NT2/D1 (cell line): ENCODE measurements at regions not wholly inside any gene's neighbourhood (a gene's known extent, or its start where the extent isn't known, plus 50 kb on each side); places are given as distances from the start of the nearest gene placed in this dataset.

ENCODE experiments used
- DNase-seq: peaks from one replicate; pipeline ENCODE4 v3.0.0-alpha.2; 2011; ENCODE audit warnings: low read depth, low spot score
- H3K27me3 ChIP-seq: 2 replicates; pipeline ENCODE4 v1.6.0; 2011; ENCODE audit warnings: mild to moderate bottlenecking; ENCODE audit not compliant: insufficient read length, insufficient read depth
- H3K36me3 ChIP-seq: 2 replicates; pipeline ENCODE4 v1.6.1; 2011; ENCODE audit warnings: mild to moderate bottlenecking, low read length, mixed read lengths; ENCODE audit not compliant: insufficient read depth, insufficient read length
- H3K4me1 ChIP-seq: 2 replicates; pipeline ENCODE4 v1.5.1; 2011; ENCODE audit not compliant: insufficient read depth, insufficient read length
- H3K4me3 ChIP-seq: 2 replicates; pipeline ENCODE4 v1.5.1; 2011; ENCODE audit warnings: low read depth; ENCODE audit not compliant: insufficient read length
- H3K9ac ChIP-seq: 2 replicates; pipeline ENCODE4 v1.6.0; 2011; ENCODE audit warnings: low read depth; ENCODE audit not compliant: insufficient read length
- H3K9me3 ChIP-seq: 2 replicates; pipeline ENCODE4 v1.5.1; 2011; ENCODE audit warnings: mild to moderate bottlenecking, low read length; ENCODE audit not compliant: insufficient read depth
- SUZ12 ChIP-seq: IDR thresholded peaks from 2 replicates; pipeline ENCODE4 v1.6.1; 2011; ENCODE audit not compliant: insufficient read length, insufficient read depth; ENCODE audit errors: extremely low read depth
- YY1 ChIP-seq: IDR thresholded peaks from 2 replicates; pipeline ENCODE4 v1.6.1; 2011; ENCODE audit not compliant: insufficient read length, insufficient read depth
- ZNF274 ChIP-seq: IDR thresholded peaks from 2 replicates; pipeline ENCODE4 v1.6.1; 2011; ENCODE audit warnings: mild to moderate bottlenecking, low read depth, low read length

DNA sequence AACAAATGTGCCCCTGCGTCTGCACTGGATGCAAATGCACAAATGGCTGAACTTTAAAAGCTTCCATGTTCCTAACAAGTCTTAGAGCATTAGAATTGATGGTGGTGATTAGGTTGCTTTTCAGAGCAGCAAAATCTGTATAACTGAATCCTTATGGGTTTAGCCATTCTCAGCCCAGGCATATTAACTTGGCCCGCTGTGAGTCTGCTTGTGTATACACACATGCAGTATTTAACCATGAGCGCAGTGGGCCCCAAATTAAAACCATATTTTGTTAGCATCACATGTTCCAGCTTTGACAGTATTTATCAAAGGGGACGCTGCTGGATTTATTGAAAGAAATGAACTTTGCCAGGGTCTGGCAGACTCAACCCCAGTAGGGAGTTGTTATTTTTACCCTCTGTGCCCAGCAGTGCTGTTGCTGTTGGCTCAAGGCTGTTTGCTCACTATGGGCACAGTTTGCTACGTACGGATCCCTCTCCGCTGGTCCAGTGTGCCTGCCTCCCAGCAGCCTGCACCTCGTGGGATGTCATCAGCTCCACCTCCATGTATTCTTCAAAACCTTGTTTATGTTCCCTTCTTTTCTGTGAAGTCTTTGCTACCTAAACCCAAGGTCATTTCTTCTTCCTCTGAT, 144.7 kb downstream of the QRSL1 start:
- Histone ChIP-seq H3K9ac (no peak overlapping the region), H3K27me3 (no peaks in the 10 kb centered on the region), H3K36me3 (no peaks in the 10 kb centered on the region), H3K4me3 (no peak overlapping the region), H3K4me1 (no peaks in the 10 kb centered on the region), H3K9me3 (peaks cover 24% of the 10 kb centered on the region)
- TF ChIP-seq YY1 (no peak), ZNF274 (no peak), SUZ12 (no peak)
- DNase-seq, result no peak

- Histone ChIP-seq H3K36me3 (no peaks in the 10 kb centered on the region), H3K9ac (no peak overlapping the region), H3K9me3 (peaks cover 18% of the 10 kb centered on the region), H3K4me3 (no peak overlapping the region), H3K27me3 (no peaks in the 10 kb centered on the region), H3K4me1 (no peaks in the 10 kb centered on the region)
- no peak for DNase-seq
- TF ChIP-seq ZNF274 (no peak), YY1 (no peak), SUZ12 (no peak)
Measured at GRCh38 chr6:106773522-106773921, 144.1 kb downstream of the QRSL1 start.

DNA sequence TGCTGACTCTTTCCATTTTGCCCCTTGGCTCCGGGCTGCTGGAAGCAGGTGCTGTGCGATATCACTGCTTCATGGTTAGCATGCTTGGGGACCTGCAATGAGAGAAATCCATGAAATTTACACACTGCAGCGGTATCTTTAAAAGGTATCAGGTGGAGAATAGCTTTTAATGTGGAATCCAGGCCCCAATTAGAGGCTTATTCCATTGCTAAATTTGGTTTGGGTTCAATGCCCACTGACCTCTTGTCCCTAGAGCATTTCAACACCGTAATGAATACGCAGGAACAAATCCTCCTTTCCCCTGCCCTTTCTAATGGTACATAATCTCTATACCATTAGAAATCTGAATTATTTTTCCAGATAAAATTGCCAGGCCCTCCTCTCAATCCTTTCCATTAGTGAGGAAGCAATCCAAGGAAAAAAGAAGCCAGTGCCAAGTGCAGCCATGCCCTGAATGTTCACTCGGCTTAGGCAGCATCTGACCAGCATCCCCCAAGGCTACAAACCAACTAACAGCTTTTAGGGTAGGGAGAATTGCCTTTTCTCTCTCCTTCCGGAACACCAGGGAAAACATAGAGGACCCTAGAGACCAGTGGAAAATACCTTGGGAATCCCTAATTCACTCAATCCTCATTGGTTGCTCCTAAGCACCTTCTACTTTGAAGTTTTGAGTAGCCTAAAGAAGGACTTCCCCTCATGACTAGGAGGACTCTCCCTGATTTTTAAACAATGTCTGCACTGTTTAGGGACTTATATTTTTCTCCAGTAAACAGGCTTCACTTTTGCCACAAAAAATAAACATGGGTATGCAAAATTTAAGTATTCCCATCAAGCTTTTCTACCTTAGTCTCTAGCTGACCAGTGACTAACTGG, 143.1 kb downstream of the QRSL1 start:
- DNase-seq, result no peak
- Histone ChIP-seq H3K27me3 (no peaks in the 10 kb centered on the region), H3K4me1 (no peaks in the 10 kb centered on the region), H3K9ac (no peak overlapping the region), H3K9me3 (peaks cover 18% of the 10 kb centered on the region), H3K4me3 (no peak overlapping the region), H3K36me3 (no peaks in the 10 kb centered on the region)
- TF ChIP-seq ZNF274, result no peak
- TF ChIP-seq SUZ12, result no peak
- no peak for TF ChIP-seq YY1

GRCh38 chr6:106771822-106772221, 142.4 kb downstream of the QRSL1 start:
- Histone ChIP-seq H3K9me3 (peaks cover 18% of the 10 kb centered on the region), H3K36me3 (no peaks in the 10 kb centered on the region), H3K4me1 (no peaks in the 10 kb centered on the region), H3K27me3 (no peaks in the 10 kb centered on the region), H3K4me3 (no peak overlapping the region), H3K9ac (no peak overlapping the region)
- no peak for DNase-seq
- TF ChIP-seq YY1, result no peak
- TF ChIP-seq ZNF274, result no peak
- no peak for TF ChIP-seq SUZ12

GRCh38 chr6:106770663-106771062, 141.3 kb downstream of the QRSL1 start:
- no peaks in the 10 kb centered on the region for H3K36me3 ChIP-seq
- no peaks in the 10 kb centered on the region for H3K27me3 ChIP-seq
- no peak for DNase-seq
- no peak overlapping the region for H3K4me3 ChIP-seq
- no peak overlapping the region for H3K9ac ChIP-seq
- H3K4me1 ChIP-seq, result no peaks in the 10 kb centered on the region
- TF ChIP-seq YY1 (no peak), SUZ12 (no peak)
- H3K9me3 ChIP-seq, result peaks cover 18% of the 10 kb centered on the region

DNA sequence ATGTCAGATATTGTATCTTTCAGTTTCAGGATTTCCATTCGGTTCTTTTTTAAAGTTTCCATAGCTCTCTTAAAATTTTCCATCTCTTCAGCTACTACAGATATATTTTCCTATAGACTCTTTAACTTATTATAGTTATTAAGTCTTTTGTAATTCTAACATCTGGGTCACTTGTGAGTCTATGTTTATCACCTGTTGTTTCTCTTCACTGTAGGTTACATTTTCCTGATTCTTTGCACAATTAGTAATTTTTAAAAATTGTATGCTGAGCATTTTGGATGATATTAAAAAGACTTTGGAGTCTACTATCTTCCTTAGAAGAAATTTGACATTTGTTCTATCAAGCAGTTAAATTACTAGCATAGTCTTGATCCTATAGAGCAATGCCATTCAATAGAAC, 140.7 kb downstream of the QRSL1 start:
- DNase-seq, result no peak
- Histone ChIP-seq H3K9ac (no peak overlapping the region), H3K27me3 (no peaks in the 10 kb centered on the region), H3K4me3 (no peak overlapping the region), H3K4me1 (no peaks in the 10 kb centered on the region), H3K9me3 (peaks cover 18% of the 10 kb centered on the region), H3K36me3 (no peaks in the 10 kb centered on the region)
- TF ChIP-seq SUZ12, result no peak
- TF ChIP-seq YY1, result no peak
- TF ChIP-seq ZNF274, result no peak

- Histone ChIP-seq H3K4me3 (no peak overlapping the region), H3K36me3 (no peaks in the 10 kb centered on the region), H3K4me1 (no peaks in the 10 kb centered on the region), H3K27me3 (no peaks in the 10 kb centered on the region), H3K9me3 (peaks cover 18% of the 10 kb centered on the region), H3K9ac (no peak overlapping the region)
- TF ChIP-seq SUZ12 (no peak), ZNF274 (no peak), YY1 (no peak)
- no peak for DNase-seq
Measured at GRCh38 chr6:106767271-106767670, 137.9 kb downstream of the QRSL1 start.
